ENCODE measurements at regions not wholly inside any gene's neighbourhood (a gene's known extent, or its start where the extent isn't known, plus 50 kb on each side); places are given as distances from the start of the nearest gene placed in this dataset.

- DNase-seq, result no peak
These were observed 479.3 kb upstream of the NXPH2 start for GRCh38 chr2:139259422-139260051.

GRCh38 chr2:139241286-139241685, 461.1 kb upstream of the NXPH2 start:
- DNase-seq, result no peak

- no peak for DNase-seq
These were observed 456.8 kb upstream of the NXPH2 start for GRCh38 chr2:139237023-139237422.

GRCh38 chr2:139230881-139231280, 450.7 kb upstream of the NXPH2 start:
- no peak for DNase-seq

GRCh38 chr2:139228276-139228675, 448.1 kb upstream of the NXPH2 start:
- no peak for DNase-seq

GRCh38 chr2:139225961-139226360, 445.8 kb upstream of the NXPH2 start:
- DNase-seq, result no peak

- no peak for DNase-seq
These were observed 438.0 kb upstream of the NXPH2 start for GRCh38 chr2:139218181-139218580.

GRCh38 chr2:139217641-139218040, 437.5 kb upstream of the NXPH2 start:
- no peak for DNase-seq

GRCh38 chr2:139216435-139216834, 436.2 kb upstream of the NXPH2 start:
- DNase-seq, result no peak

- DNase-seq, result no peak
These were observed 434.6 kb upstream of the NXPH2 start for GRCh38 chr2:139214801-139215200.

GRCh38 chr2:139209586-139209985, 429.4 kb upstream of the NXPH2 start:
- DNase-seq, result no peak

- no peak for DNase-seq
These were observed 421.3 kb upstream of the NXPH2 start for GRCh38 chr2:139201516-139201915.

- DNase-seq, result no peak
These were observed 416.6 kb upstream of the NXPH2 start for GRCh38 chr2:139196754-139197153.

GRCh38 chr2:139194546-139194945, 414.4 kb upstream of the NXPH2 start:
- no peak for DNase-seq

- DNase-seq, result no peak
These were observed 396.9 kb upstream of the NXPH2 start for GRCh38 chr2:139177041-139177440.

- no peak for DNase-seq
These were observed 395.3 kb upstream of the NXPH2 start for GRCh38 chr2:139175510-139175909.

GRCh38 chr2:139170406-139170805, 390.2 kb upstream of the NXPH2 start:
- DNase-seq, result no peak

- DNase-seq, result no peak
These were observed 385.4 kb upstream of the NXPH2 start for GRCh38 chr2:139165601-139166000.

- DNase-seq, result no peak
These were observed 384.9 kb upstream of the NXPH2 start for GRCh38 chr2:139165041-139165440.

GRCh38 chr2:139162957-139163356, 382.8 kb upstream of the NXPH2 start:
- DNase-seq, result no peak

- no peak for DNase-seq
These were observed 382.3 kb upstream of the NXPH2 start for GRCh38 chr2:139162456-139162855.

- DNase-seq, result no peak
These were observed 380.6 kb upstream of the NXPH2 start for GRCh38 chr2:139160836-139161235.

- no peak for DNase-seq
These were observed 379.0 kb upstream of the NXPH2 start for GRCh38 chr2:139159177-139159576.

- DNase-seq, result no peak
These were observed 376.5 kb upstream of the NXPH2 start for GRCh38 chr2:139156730-139157129.

GRCh38 chr2:139155991-139156390, 375.8 kb upstream of the NXPH2 start:
- no peak for DNase-seq

All from femur (tissue), 1 donor.